ENCODE measurements at regions not wholly inside any gene's neighbourhood (a gene's known extent, or its start where the extent isn't known, plus 50 kb on each side); places are given as distances from the start of the nearest gene placed in this dataset.

GRCh38 chr4:138678985-138679746 lies 336.4 kb upstream of the NOCT start:
- H3K27me3 Mint-ChIP-seq, result peaks cover 20% of the 10 kb centered on the region
- H3K9me3 Mint-ChIP-seq, result no peaks in the 10 kb centered on the region
- H3K4me1 Mint-ChIP-seq, result no peaks in the 10 kb centered on the region
- no peak for DNase-seq (ENCODE audit: low spot score in 2 of 2)
- H3K27ac Mint-ChIP-seq (ENCODE audit: low read depth), result no peak overlapping the region
- no peaks in the 10 kb centered on the region for H3K36me3 Mint-ChIP-seq (ENCODE audit: insufficient read depth)
- no peak for ATAC-seq (replicated peaks; ENCODE audit: extremely low read depth, poor library complexity, severe bottlenecking)
- H3K4me3 Mint-ChIP-seq, result no peak overlapping the region

GRCh38 chr4:138677748-138678147 lies 337.8 kb upstream of the NOCT start:
- no peak for ATAC-seq (replicated peaks; ENCODE audit: extremely low read depth, poor library complexity, severe bottlenecking)
- no peaks in the 10 kb centered on the region for H3K4me1 Mint-ChIP-seq
- no peak overlapping the region for H3K4me3 Mint-ChIP-seq

GRCh38 chr4:138677212-138677611 lies 338.4 kb upstream of the NOCT start:
- Mint-ChIP-seq H3K4me3 (no peak overlapping the region), H3K9me3 (no peaks in the 10 kb centered on the region), H3K36me3 (ENCODE audit: insufficient read depth) (no peaks in the 10 kb centered on the region), H3K27ac (ENCODE audit: low read depth) (no peak overlapping the region), H3K4me1 (no peaks in the 10 kb centered on the region), H3K27me3 (peaks cover 12% of the 10 kb centered on the region)
- DNase-seq (ENCODE audit: low spot score in 2 of 2) (no peak), ATAC-seq (replicated peaks; ENCODE audit: extremely low read depth, poor library complexity, severe bottlenecking) (no peak)

More at GRCh38 chr4:138677748-138678147, 337.8 kb upstream of the NOCT start:
- Mint-ChIP-seq H3K36me3 (ENCODE audit: insufficient read depth) (no peaks in the 10 kb centered on the region), H3K9me3 (no peaks in the 10 kb centered on the region), H3K27ac (ENCODE audit: low read depth) (no peak overlapping the region), H3K27me3 (peaks cover 17% of the 10 kb centered on the region)
- DNase-seq (ENCODE audit: low spot score in 2 of 2), result no peak

DNA sequence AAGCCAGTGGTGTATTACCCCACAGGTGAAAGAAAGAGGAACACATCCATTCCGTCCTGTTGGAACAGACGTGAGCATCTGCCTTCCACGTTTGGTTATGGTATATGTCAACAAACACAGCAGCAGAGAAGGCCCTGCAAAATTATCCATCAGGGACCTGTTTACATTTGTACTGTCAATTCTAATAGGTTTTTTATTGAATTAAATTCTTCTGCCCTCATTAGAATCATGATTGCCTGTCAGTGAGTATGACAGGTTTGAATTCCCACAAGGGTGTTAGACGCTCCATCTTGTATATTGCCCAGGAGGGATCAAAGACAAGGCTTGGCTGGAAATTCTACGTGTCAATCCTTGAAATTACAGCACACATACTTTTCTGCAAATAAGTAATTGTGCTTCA lies 339.9 kb upstream of the NOCT start:
- no peaks in the 10 kb centered on the region for H3K9me3 Mint-ChIP-seq
- ATAC-seq (replicated peaks; ENCODE audit: extremely low read depth, poor library complexity, severe bottlenecking) (no peak), DNase-seq (ENCODE audit: low spot score in 2 of 2) (no peak)

GRCh38 chr4:138674209-138674608 lies 341.4 kb upstream of the NOCT start:
- Mint-ChIP-seq H3K27ac (ENCODE audit: low read depth) (no peak overlapping the region), H3K4me3 (no peak overlapping the region), H3K36me3 (ENCODE audit: insufficient read depth) (no peaks in the 10 kb centered on the region), H3K4me1 (no peaks in the 10 kb centered on the region), H3K9me3 (no peaks in the 10 kb centered on the region), H3K27me3 (peaks cover 24% of the 10 kb centered on the region)
- ATAC-seq (replicated peaks; ENCODE audit: extremely low read depth, poor library complexity, severe bottlenecking) (no peak), DNase-seq (ENCODE audit: low spot score in 2 of 2) (no peak)

More for the DNA sequence above, 339.9 kb upstream of the NOCT start:
- Mint-ChIP-seq H3K4me1 (no peaks in the 10 kb centered on the region), H3K4me3 (no peak overlapping the region), H3K36me3 (ENCODE audit: insufficient read depth) (no peaks in the 10 kb centered on the region), H3K27me3 (peaks cover 17% of the 10 kb centered on the region), H3K27ac (ENCODE audit: low read depth) (no peak overlapping the region)

GRCh38 chr4:138673053-138673452 lies 342.5 kb upstream of the NOCT start:
- H3K9me3 Mint-ChIP-seq, result no peaks in the 10 kb centered on the region
- ATAC-seq (replicated peaks; ENCODE audit: extremely low read depth, poor library complexity, severe bottlenecking), result no peak
- peaks cover 24% of the 10 kb centered on the region for H3K27me3 Mint-ChIP-seq
- no peak overlapping the region for H3K27ac Mint-ChIP-seq (ENCODE audit: low read depth)
- no peak for DNase-seq (ENCODE audit: low spot score in 2 of 2)
- no peaks in the 10 kb centered on the region for H3K36me3 Mint-ChIP-seq (ENCODE audit: insufficient read depth)
- no peaks in the 10 kb centered on the region for H3K4me1 Mint-ChIP-seq
- H3K4me3 Mint-ChIP-seq, result no peak overlapping the region

GRCh38 chr4:138672393-138672976 lies 343.1 kb upstream of the NOCT start:
- H3K27ac Mint-ChIP-seq (ENCODE audit: low read depth), result no peak overlapping the region
- ATAC-seq (replicated peaks; ENCODE audit: extremely low read depth, poor library complexity, severe bottlenecking) (no peak), DNase-seq (ENCODE audit: low spot score in 2 of 2) (no peak)
- peaks cover 18% of the 10 kb centered on the region for H3K27me3 Mint-ChIP-seq
- H3K36me3 Mint-ChIP-seq (ENCODE audit: insufficient read depth), result no peaks in the 10 kb centered on the region
- H3K4me1 Mint-ChIP-seq, result no peaks in the 10 kb centered on the region
- H3K4me3 Mint-ChIP-seq, result no peak overlapping the region
- H3K9me3 Mint-ChIP-seq, result no peaks in the 10 kb centered on the region

DNA sequence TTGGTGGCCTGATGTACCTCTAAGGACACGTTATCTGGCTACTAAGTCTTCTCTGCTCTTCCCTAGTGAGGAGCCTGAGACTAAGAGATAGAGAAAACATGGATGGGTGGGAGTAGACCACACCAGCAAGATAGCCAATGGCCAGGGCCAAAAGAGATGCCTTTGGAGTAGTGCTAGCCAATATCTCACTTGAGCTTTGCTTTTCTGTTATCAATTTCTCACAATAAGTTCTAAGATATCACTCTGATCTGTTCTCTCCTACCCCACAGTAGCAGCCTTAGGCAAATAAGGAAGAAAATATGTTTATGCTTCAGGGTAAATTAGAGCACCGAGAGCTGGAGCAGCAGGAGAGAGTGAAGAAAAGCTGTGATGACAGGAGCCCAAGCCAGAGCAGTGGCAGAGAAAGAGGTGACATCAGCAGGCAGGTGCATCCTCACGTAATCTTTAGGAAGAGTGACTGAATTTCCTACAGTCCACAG lies 343.9 kb upstream of the NOCT start:
- Mint-ChIP-seq H3K36me3 (ENCODE audit: insufficient read depth) (no peaks in the 10 kb centered on the region), H3K4me3 (no peak overlapping the region), H3K27ac (ENCODE audit: low read depth) (no peak overlapping the region), H3K9me3 (no peaks in the 10 kb centered on the region), H3K4me1 (no peaks in the 10 kb centered on the region), H3K27me3 (peaks cover 20% of the 10 kb centered on the region)
- DNase-seq (ENCODE audit: low spot score in 2 of 2), result no peak
- no peak for ATAC-seq (replicated peaks; ENCODE audit: extremely low read depth, poor library complexity, severe bottlenecking)

DNA sequence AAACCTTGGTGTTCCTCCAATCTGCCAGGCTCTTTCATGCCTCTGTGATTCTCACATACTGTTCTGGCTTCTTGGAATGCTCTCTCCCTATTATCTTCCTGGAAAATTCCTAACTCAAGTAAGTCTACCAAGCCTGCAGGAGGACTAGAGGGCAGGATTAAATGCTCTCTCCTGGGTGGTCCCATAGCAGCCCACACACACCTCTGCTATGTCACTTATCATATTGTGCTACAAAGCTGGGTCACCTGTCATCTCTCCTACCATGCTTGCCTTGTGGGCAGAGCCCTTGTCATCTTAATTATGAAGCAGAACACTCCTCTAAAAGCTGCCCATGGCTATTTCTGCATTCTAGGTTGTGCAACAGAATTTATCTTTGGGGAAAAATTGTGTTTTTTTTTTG lies 344.5 kb upstream of the NOCT start:
- ATAC-seq (replicated peaks; ENCODE audit: extremely low read depth, poor library complexity, severe bottlenecking) (no peak), DNase-seq (ENCODE audit: low spot score in 2 of 2) (no peak)
- no peaks in the 10 kb centered on the region for H3K9me3 Mint-ChIP-seq
- no peak overlapping the region for H3K27ac Mint-ChIP-seq (ENCODE audit: low read depth)
- peaks cover 26% of the 10 kb centered on the region for H3K27me3 Mint-ChIP-seq
- no peaks in the 10 kb centered on the region for H3K36me3 Mint-ChIP-seq (ENCODE audit: insufficient read depth)
- no peak overlapping the region for H3K4me3 Mint-ChIP-seq
- H3K4me1 Mint-ChIP-seq, result no peaks in the 10 kb centered on the region

GRCh38 chr4:138670681-138671080 lies 344.9 kb upstream of the NOCT start:
- Mint-ChIP-seq H3K36me3 (ENCODE audit: insufficient read depth) (no peaks in the 10 kb centered on the region), H3K4me1 (no peaks in the 10 kb centered on the region), H3K4me3 (no peak overlapping the region), H3K9me3 (no peaks in the 10 kb centered on the region), H3K27ac (ENCODE audit: low read depth) (no peak overlapping the region), H3K27me3 (peaks cover 28% of the 10 kb centered on the region)
- no peak for DNase-seq (ENCODE audit: low spot score in 2 of 2)
- no peak for ATAC-seq (replicated peaks; ENCODE audit: extremely low read depth, poor library complexity, severe bottlenecking)

DNA sequence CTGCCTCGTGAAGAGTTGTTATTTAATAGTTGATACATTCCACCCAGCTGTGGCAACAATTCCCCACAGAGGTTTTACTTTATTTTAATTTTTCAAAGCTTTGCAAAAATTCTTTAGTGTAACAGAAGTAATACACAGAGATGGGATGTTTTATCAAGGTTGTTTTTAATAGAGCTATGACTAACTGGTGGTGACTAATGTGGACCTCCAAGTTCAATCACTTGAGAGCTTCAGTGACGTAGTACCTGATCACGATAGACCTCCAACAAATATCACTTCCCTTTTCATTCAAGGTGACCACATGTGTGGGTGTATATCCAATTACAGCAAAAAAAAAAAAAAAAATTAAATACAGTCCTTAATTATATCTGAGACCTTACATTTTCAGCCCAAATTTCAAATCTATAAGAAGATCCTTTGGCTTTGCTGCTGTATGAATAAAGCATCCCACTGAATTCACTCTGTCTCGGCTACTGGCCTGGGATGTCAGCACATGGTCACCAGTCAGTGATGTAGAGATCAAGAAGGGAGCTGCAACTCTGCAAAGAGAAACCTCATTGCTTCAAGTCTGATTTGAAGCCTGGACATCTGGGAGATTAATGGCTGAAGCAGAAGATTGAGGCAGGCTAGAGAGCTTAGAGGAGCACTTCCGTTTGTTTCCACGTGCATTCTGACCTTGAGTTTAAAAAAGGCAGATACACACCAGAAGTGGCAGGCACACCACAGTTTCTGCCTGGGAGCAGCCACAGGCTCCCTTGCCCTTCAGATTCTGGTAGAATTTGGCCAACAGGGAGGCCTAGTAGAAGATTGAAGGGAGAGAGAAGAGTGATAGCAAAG lies 345.9 kb upstream of the NOCT start:
- Mint-ChIP-seq H3K9me3 (no peaks in the 10 kb centered on the region), H3K27me3 (peaks cover 28% of the 10 kb centered on the region), H3K27ac (ENCODE audit: low read depth) (no peak overlapping the region), H3K4me1 (no peaks in the 10 kb centered on the region), H3K4me3 (no peak overlapping the region), H3K36me3 (ENCODE audit: insufficient read depth) (no peaks in the 10 kb centered on the region)
- ATAC-seq (replicated peaks; ENCODE audit: extremely low read depth, poor library complexity, severe bottlenecking) (no peak), DNase-seq (ENCODE audit: low spot score in 2 of 2) (no peak)

DNA sequence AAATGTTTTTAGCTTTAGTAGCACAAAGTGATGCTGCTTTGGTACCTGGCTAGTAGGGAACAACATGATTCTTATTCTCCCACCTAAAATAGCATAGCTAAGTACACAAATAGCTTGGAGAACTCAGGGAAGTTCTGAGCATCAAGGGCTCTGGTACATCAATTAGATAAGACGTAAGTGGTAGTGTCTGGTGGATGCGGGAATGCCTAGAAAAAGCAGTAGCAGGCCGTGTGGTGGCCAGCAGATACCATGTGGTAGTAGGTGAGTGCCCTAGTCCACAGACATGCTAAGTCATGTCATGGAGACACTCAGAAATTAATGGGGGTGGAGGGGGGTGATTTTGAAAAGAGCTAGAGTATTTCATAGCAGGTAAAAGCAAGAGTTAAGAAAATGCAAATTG lies 347.3 kb upstream of the NOCT start:
- Mint-ChIP-seq H3K4me3 (no peak overlapping the region), H3K27ac (ENCODE audit: low read depth) (no peak overlapping the region), H3K27me3 (peaks cover 28% of the 10 kb centered on the region), H3K4me1 (no peaks in the 10 kb centered on the region), H3K36me3 (ENCODE audit: insufficient read depth) (no peaks in the 10 kb centered on the region), H3K9me3 (no peaks in the 10 kb centered on the region)
- ATAC-seq (replicated peaks; ENCODE audit: extremely low read depth, poor library complexity, severe bottlenecking) (no peak), DNase-seq (ENCODE audit: low spot score in 2 of 2) (no peak)
